ENCODE measurements at regions not wholly inside any gene's neighbourhood (a gene's known extent, or its start where the extent isn't known, plus 50 kb on each side); places are given as distances from the start of the nearest gene placed in this dataset.

GRCh38 chr6:150711584-150712504, 112.2 kb downstream of the PLEKHG1 start:
- DNase-seq (ENCODE audit: low spot score): no peak
- no peak overlapping the region for H3K4me3 ChIP-seq

GRCh38 chr6:150712505-150713252, 113.0 kb downstream of the PLEKHG1 start:
- Histone ChIP-seq H3K4me2 (no peak overlapping the region), H3K79me2 (no peaks in the 10 kb centered on the region), H4K20me1 (ENCODE audit: insufficient read depth, poor library complexity, severe bottlenecking) (no peaks in the 10 kb centered on the region), H2AFZ (no peak overlapping the region), H3K9me3 (ENCODE audit: low read depth) (no peaks in the 10 kb centered on the region), H3K9me2 (replicated peaks; ENCODE audit: insufficient read depth) (no peaks in the 10 kb centered on the region), H3K4me3 (no peak overlapping the region), H3K27me3 (no peaks in the 10 kb centered on the region), H3K4me1 (ENCODE audit: insufficient read depth) (peaks cover 7% of the 10 kb centered on the region), H3K36me3 (replicated peaks; ENCODE audit: insufficient read depth, low read depth) (no peaks in the 10 kb centered on the region), H3K27ac (no peak overlapping the region)
- TF ChIP-seq, protein P1, sequence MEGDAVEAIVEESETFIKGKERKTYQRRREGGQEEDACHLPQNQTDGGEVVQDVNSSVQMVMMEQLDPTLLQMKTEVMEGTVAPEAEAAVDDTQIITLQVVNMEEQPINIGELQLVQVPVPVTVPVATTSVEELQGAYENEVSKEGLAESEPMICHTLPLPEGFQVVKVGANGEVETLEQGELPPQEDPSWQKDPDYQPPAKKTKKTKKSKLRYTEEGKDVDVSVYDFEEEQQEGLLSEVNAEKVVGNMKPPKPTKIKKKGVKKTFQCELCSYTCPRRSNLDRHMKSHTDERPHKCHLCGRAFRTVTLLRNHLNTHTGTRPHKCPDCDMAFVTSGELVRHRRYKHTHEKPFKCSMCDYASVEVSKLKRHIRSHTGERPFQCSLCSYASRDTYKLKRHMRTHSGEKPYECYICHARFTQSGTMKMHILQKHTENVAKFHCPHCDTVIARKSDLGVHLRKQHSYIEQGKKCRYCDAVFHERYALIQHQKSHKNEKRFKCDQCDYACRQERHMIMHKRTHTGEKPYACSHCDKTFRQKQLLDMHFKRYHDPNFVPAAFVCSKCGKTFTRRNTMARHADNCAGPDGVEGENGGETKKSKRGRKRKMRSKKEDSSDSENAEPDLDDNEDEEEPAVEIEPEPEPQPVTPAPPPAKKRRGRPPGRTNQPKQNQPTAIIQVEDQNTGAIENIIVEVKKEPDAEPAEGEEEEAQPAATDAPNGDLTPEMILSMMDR (IDR thresholded peaks at IDR 0.05; ENCODE audit: poor library complexity): no peak
- 87% methylated on average over 7 of the region's 7 CpGs for WGBS (ENCODE audit: low lambda C conversion rate, missing lambda C conversion rate)
- no peak for DNase-seq (ENCODE audit: low spot score)

More at GRCh38 chr6:150711584-150712504, 112.2 kb downstream of the PLEKHG1 start:
- no peaks in the 10 kb centered on the region for H3K79me2 ChIP-seq
- no peaks in the 10 kb centered on the region for H3K9me2 ChIP-seq (replicated peaks; ENCODE audit: insufficient read depth)
- no peak for TF ChIP-seq EZH2phosphoT487 (IDR thresholded peaks at IDR 0.05; ENCODE audit: low read depth, severe bottlenecking, unreplicated experiment)
- TF ChIP-seq, protein P1 (IDR thresholded peaks at IDR 0.05; ENCODE audit: poor library complexity): no peak
- no peak for TF ChIP-seq EZH2 (IDR thresholded peaks at IDR 0.05; ENCODE audit: borderline replicate concordance)
- no peak overlapping the region for H2AFZ ChIP-seq
- H3K27me3 ChIP-seq: no peaks in the 10 kb centered on the region
- no peak overlapping the region for H3K27ac ChIP-seq
- peaks cover 7% of the 10 kb centered on the region for H3K4me1 ChIP-seq (ENCODE audit: insufficient read depth)
- H3K36me3 ChIP-seq (replicated peaks; ENCODE audit: insufficient read depth, low read depth): no peaks in the 10 kb centered on the region
- H3K4me2 ChIP-seq: no peak overlapping the region
- no peaks in the 10 kb centered on the region for H4K20me1 ChIP-seq (ENCODE audit: insufficient read depth, poor library complexity, severe bottlenecking)
- WGBS (ENCODE audit: low lambda C conversion rate, missing lambda C conversion rate): 91% methylated on average over 8 of the region's 8 CpGs
- no peaks in the 10 kb centered on the region for H3K9me3 ChIP-seq (ENCODE audit: low read depth)

GRCh38 chr6:150713487-150713886, 113.8 kb downstream of the PLEKHG1 start:
- Histone ChIP-seq H3K4me1 (ENCODE audit: insufficient read depth) (peaks cover 7% of the 10 kb centered on the region), H2AFZ (no peak overlapping the region), H3K79me2 (no peaks in the 10 kb centered on the region), H3K27ac (no peak overlapping the region), H3K4me3 (no peak overlapping the region), H3K9me3 (ENCODE audit: low read depth) (no peaks in the 10 kb centered on the region), H3K36me3 (replicated peaks; ENCODE audit: insufficient read depth, low read depth) (no peaks in the 10 kb centered on the region), H3K4me2 (no peak overlapping the region), H3K27me3 (no peaks in the 10 kb centered on the region), H3K9me2 (replicated peaks; ENCODE audit: insufficient read depth) (no peaks in the 10 kb centered on the region), H4K20me1 (ENCODE audit: insufficient read depth, poor library complexity, severe bottlenecking) (no peaks in the 10 kb centered on the region)
- 73% methylated on average over 2 of the region's 2 CpGs for WGBS (ENCODE audit: low lambda C conversion rate, missing lambda C conversion rate)
- TF ChIP-seq EZH2 (IDR thresholded peaks at IDR 0.05; ENCODE audit: borderline replicate concordance) (no peak), EZH2phosphoT487 (IDR thresholded peaks at IDR 0.05; ENCODE audit: low read depth, severe bottlenecking, unreplicated experiment) (no peak)
- TF ChIP-seq, protein P1 (IDR thresholded peaks at IDR 0.05; ENCODE audit: poor library complexity): no peak
- DNase-seq (ENCODE audit: low spot score): no peak

All from hepatocyte (in vitro differentiated cells).